ENCODE measurements at regions not wholly inside any gene's neighbourhood (a gene's known extent, or its start where the extent isn't known, plus 50 kb on each side); places are given as distances from the start of the nearest gene placed in this dataset.

DNA sequence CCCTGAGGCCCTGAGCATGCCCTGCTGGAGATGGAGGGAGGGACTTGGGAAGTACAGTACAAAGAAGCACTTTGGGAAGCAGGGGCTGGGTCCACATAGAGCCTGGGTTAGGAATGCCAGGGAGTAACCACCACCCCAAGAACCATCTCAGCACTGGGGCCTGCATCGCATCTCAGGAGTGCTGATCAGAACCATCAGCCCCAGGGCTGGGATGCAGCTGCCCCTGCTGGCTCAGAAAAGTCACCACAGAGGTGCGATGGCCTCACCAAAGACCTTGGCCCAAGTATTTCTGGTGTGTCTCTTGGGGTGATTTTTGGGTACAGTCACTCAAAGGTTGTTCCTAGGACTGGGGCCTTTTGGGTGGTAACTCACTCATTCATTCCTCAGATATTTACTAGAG lies 236.8 kb upstream of the MVB12B start:
- no peak for DNase-seq (ENCODE audit: low read depth, low spot score)

DNA sequence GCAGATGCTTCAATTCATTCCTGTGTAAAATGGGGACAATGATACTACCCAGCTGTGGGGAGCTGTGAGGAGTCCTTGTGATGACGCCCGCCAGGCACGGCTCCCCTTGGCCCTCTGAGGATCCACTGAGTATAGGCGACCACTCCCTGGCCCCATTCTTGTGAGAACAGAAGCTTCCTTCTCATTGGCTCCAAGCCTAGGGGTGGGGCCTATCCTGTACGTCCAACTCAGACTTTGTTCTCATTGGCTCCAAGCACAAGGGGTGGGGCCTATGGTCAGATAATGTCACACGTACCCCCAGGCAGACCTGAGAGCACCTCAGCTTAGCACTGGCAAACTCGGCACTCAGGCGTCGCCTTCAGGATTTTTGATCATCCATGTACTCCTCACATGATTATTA lies 232.9 kb upstream of the MVB12B start:
- DNase-seq (ENCODE audit: low read depth, low spot score): no peak

DNA sequence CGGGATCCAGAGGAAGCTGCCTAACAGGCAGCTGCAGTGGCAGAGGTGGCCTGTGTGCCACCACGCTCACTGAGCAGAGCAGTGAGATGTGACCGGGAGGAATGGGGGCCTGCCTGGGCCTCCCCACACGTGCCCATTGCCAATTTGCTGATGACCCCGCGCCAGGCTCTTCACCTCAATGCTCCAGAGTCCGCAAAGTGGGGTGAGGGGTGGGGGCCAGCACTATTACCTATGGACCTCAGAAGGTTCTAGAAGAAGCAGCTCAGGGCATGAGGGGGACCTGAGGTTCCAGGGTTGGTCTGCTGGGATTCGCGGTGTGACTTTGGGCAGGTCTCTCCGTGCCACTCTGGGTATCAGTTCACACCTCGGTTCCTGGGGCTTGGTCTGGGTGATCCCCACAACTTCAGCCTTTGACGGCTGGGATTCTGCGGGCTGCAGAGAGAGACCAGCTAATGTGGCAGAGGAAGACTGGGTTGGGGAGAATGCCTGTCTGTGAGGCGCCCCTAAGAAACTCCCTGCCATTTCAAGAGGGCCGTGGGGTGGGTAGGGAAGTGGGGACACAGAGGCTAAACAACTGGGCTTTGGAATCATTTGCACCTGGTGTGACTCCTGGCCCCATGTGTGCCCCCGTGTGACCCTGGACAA lies 231.0 kb upstream of the MVB12B start:
- no peak for DNase-seq (ENCODE audit: low read depth, low spot score)

DNA sequence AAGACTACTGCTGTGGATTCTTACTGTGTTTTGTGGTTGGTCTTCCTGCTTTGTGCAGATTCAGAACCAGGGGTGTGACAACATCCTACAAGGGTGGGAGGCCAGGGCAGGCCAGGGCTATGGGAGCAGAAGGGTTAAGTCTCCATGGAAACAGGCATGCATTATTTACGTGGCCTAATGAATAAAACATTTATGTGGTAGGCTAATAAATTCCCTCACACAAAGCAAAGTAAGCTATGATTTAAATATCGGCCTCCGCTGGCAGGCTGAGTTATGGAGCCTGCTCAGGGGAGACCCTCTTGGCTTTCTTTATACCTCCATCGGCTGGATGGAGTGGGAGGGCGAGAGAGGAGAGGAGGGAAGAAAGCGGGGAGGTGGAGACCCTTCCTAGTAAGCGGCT lies 230.3 kb upstream of the MVB12B start:
- no peak for DNase-seq (ENCODE audit: low read depth, low spot score)

DNA sequence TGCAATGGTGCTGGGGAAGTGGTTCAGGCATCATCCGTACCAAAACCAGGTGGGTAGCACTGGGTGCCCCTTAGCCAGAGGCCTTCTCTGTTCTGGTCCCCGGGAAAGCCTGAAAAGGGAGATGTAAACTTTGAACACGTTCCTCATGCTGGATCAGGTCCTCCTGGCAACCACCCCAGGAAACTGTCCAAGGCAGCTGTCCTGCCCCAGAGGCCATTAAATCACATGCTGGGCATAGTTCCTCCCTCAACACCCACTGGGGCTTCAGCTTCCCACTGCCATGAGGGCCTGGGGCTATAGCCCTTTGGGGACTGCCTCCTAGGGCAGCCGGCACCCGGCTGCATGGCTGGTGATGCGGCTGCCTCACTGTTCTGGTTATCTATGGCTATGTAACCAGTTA lies 228.9 kb upstream of the MVB12B start:
- no peak for DNase-seq (ENCODE audit: low read depth, low spot score)

DNA sequence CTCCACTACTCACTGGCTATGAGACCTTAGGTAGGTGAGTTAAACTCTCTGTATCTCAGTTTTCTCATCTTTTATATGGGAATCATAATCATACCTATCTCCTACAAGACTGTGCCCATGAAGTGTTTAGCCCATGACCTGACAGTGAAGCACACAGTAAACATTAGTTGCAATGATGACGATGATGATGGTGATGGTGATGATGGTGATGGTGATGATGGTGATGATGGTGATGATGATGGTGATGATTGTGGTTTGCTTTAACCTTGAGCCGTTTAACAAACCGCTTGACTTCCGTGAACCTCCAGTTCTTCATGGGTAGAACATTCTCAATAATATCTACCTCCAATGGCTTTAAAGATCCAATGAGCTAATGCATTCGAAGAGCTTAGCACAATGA lies 220.2 kb upstream of the MVB12B start:
- DNase-seq (ENCODE audit: low read depth, low spot score): no peak

DNA sequence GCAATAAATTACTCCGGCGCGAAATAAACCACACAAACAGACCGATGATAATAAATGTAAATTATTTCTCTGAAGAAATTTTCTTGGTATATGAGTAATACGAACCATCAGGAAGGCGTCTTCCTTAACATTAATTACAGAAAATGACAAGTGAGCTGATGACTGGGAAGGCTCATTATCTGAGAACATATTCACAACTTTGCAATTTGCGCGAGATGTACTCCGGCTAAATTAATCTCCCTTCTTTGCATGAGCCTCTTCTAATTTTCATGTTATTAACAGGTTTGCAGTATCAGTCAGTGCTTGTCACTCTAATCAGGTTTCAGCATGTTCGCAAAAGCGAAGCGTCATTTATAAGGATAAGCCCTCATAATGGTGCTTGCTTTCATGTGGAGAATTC lies 218.9 kb upstream of the MVB12B start:
- no peak for DNase-seq (ENCODE audit: low read depth, low spot score)

DNA sequence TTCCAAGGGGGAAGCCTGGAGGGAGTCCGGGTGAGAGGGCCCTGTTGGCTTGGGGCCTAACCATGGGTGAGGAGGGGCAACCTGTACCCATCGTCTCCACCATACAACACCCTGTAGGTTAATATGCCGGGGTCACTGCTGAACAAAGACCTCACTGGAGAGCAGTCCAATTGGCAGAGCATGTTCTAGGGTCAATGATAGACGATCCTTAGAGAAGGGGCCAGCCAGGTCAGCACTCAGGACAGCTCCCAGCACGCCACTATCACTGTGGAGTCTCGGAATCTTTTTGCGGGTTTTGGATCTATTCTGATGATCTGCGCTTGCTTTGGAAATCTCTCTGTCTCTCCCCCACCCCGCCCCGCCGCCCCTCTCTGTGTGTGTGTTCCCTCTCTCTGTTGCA lies 218.4 kb upstream of the MVB12B start:
- no peak for DNase-seq (ENCODE audit: low read depth, low spot score)

DNA sequence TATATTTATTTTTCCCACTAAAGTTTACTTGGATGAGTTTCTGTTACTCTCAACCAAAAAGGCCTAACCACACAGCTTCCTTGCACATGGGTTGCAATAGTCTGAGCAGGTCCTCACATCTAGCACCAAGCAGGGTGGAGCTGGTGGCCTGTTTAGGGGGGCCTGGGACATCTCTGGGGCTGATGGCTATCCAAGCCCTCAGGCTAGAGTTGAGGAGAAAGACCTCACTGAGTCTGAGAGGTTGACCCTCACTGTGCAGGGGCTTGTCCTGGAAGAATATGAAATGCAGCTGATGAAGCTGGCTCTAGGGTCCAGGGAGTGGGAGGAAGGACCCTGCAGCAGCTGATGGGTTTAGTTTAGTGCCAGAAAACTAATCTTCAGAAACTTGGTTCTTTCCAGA lies 217.1 kb upstream of the MVB12B start:
- DNase-seq (ENCODE audit: low read depth, low spot score): no peak

DNA sequence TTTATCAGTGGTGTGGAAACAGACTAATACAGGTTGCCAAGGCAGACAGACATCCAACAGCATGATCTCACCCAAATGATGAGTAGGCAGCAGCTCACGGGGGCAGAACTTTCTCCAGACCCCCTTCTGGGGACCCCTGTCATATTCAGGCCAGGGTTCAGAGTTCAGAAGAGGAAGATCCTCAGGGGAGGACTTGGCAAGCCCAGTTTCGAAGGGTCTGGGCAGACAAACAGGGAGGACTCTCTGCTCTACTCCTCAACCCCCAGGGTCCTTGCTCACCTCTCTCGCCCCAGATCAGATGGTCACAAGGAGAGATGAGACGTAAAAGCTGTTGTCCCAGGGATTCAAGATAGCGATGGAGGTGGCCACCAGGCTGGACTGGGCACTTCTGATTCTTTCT lies 215.1 kb upstream of the MVB12B start:
- DNase-seq (ENCODE audit: low read depth, low spot score): no peak

DNA sequence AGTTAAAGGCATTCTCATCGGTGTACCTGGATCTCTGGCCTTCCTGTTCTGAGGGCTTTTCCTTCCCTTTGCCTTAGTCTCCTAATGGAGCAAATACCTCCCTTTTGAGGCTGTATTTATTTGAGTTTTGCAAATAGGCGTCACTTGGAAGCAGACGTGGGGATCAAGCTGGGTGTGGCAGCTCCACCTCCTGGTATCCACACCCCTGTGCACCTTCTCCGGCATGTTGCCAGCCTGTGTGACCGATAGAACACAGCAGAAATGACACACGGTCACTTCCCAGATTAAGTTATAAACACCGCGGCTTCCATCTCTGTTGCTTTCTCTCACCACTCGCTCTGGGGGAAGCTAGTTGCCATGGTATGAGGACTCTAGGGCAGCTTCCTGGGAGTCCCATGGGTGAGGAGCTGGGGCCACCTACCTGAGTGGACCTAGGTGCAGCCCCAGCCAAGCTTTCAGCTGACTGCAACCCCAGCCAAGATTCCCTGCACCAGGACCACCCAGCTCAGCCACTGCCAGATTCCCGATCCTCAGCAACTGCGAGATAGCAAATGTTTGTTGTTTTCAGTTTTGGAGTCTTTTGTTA lies 214.4 kb upstream of the MVB12B start:
- DNase-seq (ENCODE audit: low read depth, low spot score): no peak

DNA sequence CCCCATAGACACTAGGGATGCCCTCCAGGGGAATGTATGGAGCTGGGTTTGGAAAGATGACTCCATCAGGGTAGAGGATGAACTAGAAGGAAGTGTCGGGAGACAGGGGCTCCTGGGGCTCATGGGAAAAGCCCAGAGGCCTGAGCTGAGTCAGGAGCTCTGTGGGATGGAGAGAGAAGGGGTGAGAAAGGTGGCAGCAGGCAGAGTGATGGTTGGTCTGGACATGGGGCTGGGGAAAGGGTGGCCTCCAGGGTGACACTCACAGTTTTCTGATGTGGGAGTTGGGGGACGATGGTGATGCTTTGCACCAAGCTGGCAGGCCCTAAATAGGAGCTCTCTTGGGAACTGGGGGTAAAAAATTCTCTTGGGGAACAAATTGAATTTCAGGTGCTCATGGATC lies 213.5 kb upstream of the MVB12B start:
- no peak for DNase-seq (ENCODE audit: low read depth, low spot score)

DNA sequence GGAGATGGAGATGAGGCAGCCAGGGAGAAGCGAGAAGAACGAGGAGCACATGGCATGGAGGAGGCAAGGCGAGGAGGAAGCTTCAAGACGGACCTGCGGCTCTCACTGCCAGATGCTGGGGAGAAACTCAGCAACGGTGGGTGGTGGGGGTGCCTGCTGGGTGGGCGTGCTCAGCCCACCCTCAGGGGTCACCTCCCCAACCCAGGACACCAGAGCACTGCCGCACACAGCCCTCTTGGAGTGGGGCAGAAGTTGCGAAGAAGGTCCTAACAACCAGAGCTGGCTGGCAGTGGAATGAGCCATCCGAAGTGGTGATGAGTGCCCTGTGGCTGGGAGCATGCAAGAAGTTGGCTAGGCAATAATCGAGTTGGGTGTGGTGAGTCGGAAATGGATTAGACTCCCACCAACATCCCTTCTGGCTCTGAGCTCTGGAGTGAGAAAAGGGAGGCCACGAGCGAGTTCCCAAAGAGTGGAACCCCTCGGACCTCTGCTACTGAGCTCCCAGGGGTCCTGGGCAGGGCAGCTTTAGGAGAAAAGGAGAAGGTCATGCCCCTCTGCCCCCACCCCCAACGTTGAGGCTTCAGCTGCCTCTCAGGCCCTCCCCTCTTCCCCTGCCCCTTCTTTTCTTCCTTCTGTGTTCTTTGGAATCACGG lies 212.7 kb upstream of the MVB12B start:
- DNase-seq (ENCODE audit: low read depth, low spot score): no peak

DNA sequence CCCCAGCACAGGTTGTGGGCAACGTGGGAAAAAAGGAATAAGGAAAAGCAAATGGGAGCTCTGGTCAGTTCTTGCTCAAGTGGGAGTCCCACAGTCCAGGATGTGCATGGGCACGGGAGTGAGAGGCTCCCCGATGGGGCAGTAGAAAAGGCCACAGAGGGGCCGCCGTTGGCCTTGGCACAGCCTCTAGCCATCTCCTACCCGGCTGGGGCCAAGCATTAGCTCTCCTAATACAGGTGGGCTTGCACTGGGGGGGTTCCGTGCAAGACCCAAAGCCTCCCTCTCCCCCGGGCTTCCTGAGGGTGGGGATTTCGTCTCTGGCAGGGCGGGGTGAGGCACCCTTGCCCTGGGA lies 212.2 kb upstream of the MVB12B start:
- no peak for DNase-seq (ENCODE audit: low read depth, low spot score)

DNA sequence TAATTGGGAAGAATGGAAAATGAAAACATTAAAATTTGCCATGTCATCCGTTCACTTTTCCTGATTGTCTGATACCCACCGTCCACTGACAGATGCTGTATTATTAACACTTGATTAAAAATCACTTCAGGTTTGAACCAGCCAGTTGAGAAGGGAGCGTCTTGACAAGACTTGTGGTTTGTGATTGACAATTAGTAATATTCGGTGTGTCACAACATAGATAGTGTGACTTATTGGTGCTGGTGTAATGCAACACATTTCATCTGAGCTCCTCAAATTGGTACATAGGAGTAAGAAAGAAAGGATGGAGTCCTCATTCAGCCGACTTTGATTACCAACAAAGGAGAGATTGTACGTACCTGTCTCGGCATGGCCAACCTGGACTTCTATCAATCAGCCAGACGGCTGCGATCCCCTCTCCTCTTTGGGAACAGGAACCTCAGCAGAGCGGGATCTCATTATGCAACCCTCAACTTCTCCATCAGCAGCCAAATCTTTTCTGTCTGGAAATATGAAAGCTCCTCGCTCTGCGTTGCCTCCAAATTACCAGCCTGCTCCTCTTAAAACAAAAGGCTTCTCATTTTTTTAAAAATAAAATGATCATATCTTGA lies 211.7 kb upstream of the MVB12B start:
- DNase-seq (ENCODE audit: low read depth, low spot score): no peak

DNA sequence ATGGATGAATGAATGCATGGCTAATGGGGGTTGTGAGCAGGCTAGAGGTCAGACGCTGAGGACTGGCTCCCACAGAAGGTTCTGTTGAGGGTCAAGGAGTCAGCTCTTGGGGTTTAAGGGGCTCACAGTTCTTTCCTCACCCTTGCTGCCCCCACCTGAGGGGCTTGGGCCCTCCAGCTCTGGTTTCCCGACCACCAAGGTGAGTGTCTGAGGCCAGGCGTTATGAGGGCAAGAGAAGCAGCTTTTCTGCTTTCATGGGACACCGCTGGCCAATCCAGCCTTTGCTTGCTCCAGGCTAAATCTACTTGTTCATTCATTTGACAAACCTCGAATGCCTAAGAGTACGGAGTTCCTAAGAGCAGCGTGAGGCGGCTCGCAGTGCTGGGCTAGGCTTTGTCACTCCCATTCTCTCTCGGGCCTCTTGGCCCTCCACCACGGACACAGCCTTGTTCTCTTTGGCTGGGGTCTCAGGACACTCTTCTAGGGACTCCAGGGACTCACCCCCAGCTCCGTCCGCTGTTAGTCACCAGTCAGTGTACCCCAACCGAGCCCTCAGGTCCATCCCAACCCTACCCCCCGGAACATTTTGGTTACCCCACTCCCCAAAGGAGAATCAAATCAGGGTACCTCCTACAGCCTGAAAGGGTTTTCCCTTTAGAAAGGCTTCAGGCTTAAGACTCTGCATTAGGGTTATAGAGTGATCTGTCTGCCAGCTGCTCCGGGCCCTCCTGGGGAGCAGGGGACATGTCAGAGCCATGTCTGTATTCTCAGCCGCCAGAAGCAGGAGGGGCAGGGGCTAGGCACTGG lies 210.1 kb upstream of the MVB12B start:
- no peak for DNase-seq (ENCODE audit: low read depth, low spot score)

DNA sequence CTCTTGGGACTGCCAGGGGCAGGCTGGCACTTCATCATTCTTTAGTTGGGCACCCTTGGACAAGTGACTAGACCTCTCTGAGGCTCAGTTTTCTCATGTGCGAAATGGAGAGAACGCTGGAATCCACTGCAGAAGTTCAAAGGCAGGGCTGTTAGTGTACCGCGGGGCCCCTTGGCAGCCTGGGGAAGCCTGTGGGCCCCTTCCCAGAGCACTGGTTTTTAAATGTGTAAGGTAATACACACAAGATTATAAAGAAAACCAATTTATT lies 209.5 kb upstream of the MVB12B start:
- DNase-seq (ENCODE audit: low read depth, low spot score): no peak

DNA sequence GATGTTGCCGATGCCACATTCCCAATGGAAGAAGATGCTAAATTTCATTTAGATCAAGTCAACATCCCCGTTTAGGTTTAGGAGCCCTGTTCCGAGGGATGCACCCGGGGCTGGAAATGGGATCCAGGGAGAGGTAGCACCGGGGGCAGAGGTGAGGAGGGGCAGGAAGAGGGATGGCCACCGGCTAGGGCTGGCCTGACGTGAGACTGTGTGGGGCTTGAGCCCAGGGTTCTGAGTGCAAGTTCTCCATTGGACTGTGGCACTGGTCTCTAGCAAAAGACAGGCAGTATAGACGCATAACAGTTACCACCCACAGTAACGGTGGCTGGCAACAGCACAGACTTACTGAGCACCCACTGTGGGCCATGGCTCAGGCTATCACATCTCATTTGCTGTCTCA lies 209.0 kb upstream of the MVB12B start:
- no peak for DNase-seq (ENCODE audit: low read depth, low spot score)

DNA sequence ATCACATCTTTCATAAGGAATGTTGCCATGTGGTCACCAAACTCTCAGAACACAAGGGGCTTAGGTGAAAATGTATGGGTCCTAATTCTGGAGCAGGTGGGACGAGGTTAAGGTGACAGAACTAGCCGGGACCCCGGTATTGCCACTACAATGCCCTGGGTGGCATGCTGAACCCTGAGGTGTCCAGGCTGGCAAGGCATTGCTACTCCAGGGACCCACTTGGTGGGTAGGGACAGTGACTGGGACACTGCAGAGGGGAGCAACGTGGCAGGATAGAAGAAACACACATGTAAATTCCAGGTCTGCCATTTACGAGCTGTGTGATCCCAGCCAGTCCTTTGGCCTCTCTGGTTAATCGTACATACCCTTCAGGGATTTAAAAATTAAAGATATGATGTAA lies 206.9 kb upstream of the MVB12B start:
- no peak for DNase-seq (ENCODE audit: low read depth, low spot score)

DNA sequence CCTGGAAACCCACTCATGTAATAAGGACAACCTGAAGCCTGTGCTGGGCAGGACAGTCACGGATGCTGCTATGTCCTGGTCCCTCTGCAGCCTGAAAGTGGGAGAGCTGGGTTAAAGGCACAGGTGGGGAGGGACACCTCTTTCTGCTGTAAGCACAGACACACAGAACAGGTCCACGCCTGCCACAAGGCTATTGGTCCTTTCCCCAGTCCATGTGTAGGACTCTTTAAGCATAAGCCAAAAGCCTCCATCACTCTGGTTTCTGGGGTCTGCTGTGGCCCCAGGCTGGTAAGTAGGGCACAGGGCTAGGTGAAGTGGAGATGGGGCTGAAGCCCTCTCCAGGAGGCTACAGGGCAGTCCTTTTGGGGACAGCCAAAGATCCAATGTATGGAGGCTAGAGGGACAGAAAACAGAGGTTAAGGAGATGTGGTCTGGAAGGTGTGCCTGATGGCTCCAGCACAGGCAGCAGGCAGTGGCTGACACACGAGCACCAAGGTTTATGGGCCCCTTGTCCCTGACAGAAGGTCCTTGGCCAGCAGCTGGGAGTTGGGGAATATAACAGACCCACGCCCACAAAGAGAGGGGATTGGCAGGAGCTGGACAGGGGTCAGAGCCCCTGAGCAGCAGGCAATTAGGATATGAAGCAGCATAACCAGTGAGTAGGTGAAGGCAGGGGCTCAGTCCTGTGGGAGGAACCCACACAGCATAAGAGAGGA lies 203.6 kb upstream of the MVB12B start:
- no peak for DNase-seq (ENCODE audit: low read depth, low spot score)

DNA sequence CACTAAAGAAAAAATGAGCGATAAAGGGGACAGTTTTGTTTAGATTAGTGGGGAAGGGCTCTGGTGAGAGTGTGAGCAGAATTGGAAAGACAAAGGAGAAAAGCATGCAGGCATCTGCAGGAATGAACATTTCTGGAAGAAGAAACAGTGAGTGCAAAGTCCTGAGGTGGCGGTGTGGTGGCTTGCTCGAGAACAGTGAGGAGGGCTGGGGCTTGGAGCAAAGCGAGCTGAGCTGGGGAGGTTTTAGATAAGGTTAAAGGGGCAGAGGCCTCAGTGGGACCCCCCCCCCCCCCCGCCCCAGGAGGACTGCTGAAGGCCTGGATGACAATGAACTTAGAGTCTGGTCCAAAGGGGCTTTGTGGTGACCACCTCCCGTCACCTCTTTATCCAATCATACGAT lies 202.7 kb upstream of the MVB12B start:
- DNase-seq (ENCODE audit: low read depth, low spot score): no peak

DNA sequence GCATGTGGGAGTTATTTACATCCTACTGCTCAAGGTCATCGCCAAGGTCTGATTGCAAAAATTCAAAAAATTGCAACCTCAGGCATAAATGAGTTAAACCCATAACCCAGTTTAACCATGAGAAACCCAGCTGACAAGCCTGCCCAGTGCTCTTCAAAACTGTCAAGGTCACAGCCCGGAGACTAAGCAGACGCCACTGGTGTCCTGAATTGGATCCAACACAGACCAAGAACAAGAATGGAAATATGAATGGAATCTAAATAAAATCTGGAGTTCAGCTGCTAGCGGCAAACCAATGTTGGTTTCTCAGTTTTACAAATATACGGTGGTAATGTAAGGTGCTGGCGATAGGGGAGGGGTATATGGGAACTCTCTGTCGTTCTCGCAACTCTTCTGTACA lies 201.5 kb upstream of the MVB12B start:
- no peak for DNase-seq (ENCODE audit: low read depth, low spot score)

All from pulmonary artery endothelial cell (primary cell).